IMR-90 (cell line): ENCODE measurements at regions not wholly inside any gene's neighbourhood (a gene's known extent, or its start where the extent isn't known, plus 50 kb on each side); places are given as distances from the start of the nearest gene placed in this dataset.

Experiments used
- ATAC-seq: fragments of 200-7000 bp; cut with Tn5 transposase; 2 replicates; pipeline ENCODE4 v1.9.1; 2020; ENCODE audit warnings: low read depth, mild to moderate bottlenecking, moderate library complexity
- BruUV-seq: library from RNA; stranded (reverse); fragments of 400-500 nt; replicated peaks from 2 replicates; lab custom pipeline; 2021; lab: Mats Ljungman, UMichigan
- CTCF ChIA-PET: fragments of 300-600 bp; formaldehyde crosslinking; extraction: SDS; loops from one replicate; lab custom pipeline; 2021; ENCODE audit warnings: antibody characterized with exemption; lab: Yijun Ruan, JAX
- POLR2A ChIA-PET: fragments of 300-600 bp; sonication (Branson Sonifier 250); formaldehyde crosslinking; loops from one replicate; lab custom pipeline; 2022; ENCODE audit warnings: antibody characterized with exemption; ENCODE audit not compliant: unreplicated experiment; lab: Charles Lee
- DNase-seq: peaks from one replicate; pipeline ENCODE4 v3.0.0; 2013
- H2AFZ ChIP-seq: replicated peaks from 2 replicates; pipeline ENCODE3; 2013; ENCODE audit warnings: low read length, mild to moderate bottlenecking; ENCODE audit not compliant: poor library complexity
- H2AK5ac ChIP-seq: 2 replicates; pipeline ENCODE4 v1.6.1; 2013; ENCODE audit warnings: low read depth, low read length, inconsistent platforms
- H2AK9ac ChIP-seq: replicated peaks from 2 replicates; pipeline ENCODE3; 2013; ENCODE audit warnings: mild to moderate bottlenecking, low read depth, low read length, moderate library complexity; ENCODE audit not compliant: poor library complexity
- H2BK120ac ChIP-seq: 2 replicates; pipeline ENCODE4 v1.6.1; 2013; ENCODE audit warnings: low read depth, low read length, inconsistent platforms
- H2BK15ac ChIP-seq: 3 replicates; pipeline ENCODE4 v1.6.1; 2013; ENCODE audit warnings: low read depth, low read length, inconsistent platforms
- H2BK20ac ChIP-seq: 2 replicates; pipeline ENCODE4 v1.6.1; 2013; ENCODE audit warnings: low read depth, mild to moderate bottlenecking, inconsistent platforms, low read length, moderate library complexity
- H2BK5ac ChIP-seq: 2 replicates; pipeline ENCODE4 v1.6.1; 2013; ENCODE audit warnings: mild to moderate bottlenecking, low read depth, low read length, inconsistent platforms; ENCODE audit not compliant: poor library complexity, severe bottlenecking
- H3K14ac ChIP-seq: replicated peaks from 2 replicates; pipeline ENCODE4 v1.6.1; 2013; ENCODE audit warnings: low read depth, low read length, inconsistent platforms
- H3K18ac ChIP-seq: 2 replicates; pipeline ENCODE4 v1.6.1; 2013; ENCODE audit warnings: low read depth, low read length, control low read depth
- H3K23ac ChIP-seq: 2 replicates; pipeline ENCODE4 v1.6.1; 2013; ENCODE audit warnings: low read depth, low read length, inconsistent platforms
- H3K27ac ChIP-seq: 2 replicates; pipeline ENCODE4 v1.5.1; 2013; ENCODE audit warnings: mild to moderate bottlenecking, control low read depth, low read length; ENCODE audit not compliant: insufficient read depth
- H3K27me3 ChIP-seq: 2 replicates; pipeline ENCODE4 v1.6.1; 2013; ENCODE audit warnings: low read length; ENCODE audit not compliant: control insufficient read depth, insufficient read depth
- H3K36me3 ChIP-seq: 2 replicates; pipeline ENCODE4 v1.6.1; 2013; ENCODE audit warnings: low read length, mixed read lengths; ENCODE audit not compliant: control insufficient read depth, insufficient read depth
- H3K4ac ChIP-seq: 2 replicates; pipeline ENCODE4 v1.6.1; 2013; ENCODE audit warnings: low read depth, low read length, inconsistent platforms
- H3K4me1 ChIP-seq: 2 replicates; pipeline ENCODE4 v1.6.1; 2013; ENCODE audit warnings: low read length, mixed read lengths; ENCODE audit not compliant: control insufficient read depth, insufficient read depth
- H3K4me2 ChIP-seq: 2 replicates; pipeline ENCODE4 v1.6.1; 2013; ENCODE audit warnings: low read depth, mild to moderate bottlenecking, control low read depth, low read length, moderate library complexity
- H3K4me3 ChIP-seq: 2 replicates; pipeline ENCODE4 v1.5.1; 2013; ENCODE audit warnings: low read depth, mild to moderate bottlenecking, control low read depth, low read length, moderate library complexity; ENCODE audit not compliant: insufficient read depth
- H3K56ac ChIP-seq: 2 replicates; pipeline ENCODE4 v1.6.1; 2013; ENCODE audit warnings: low read length, inconsistent platforms; ENCODE audit not compliant: insufficient read depth; ENCODE audit errors: extremely low read depth
- H3K79me1 ChIP-seq, 2 experiments: 2 replicates each; pipeline ENCODE4 v1.6.1; 2013; ENCODE audit warnings: low read length in 2 of 2, inconsistent platforms in 1 of 2, low read depth in 1 of 2
- H3K9ac ChIP-seq: 2 replicates; pipeline ENCODE4 v1.6.1; 2013; ENCODE audit warnings: low read depth, low read length, control low read depth
- H3K9me1 ChIP-seq: 2 replicates; pipeline ENCODE4 v1.6.1; 2013; ENCODE audit warnings: low read length, inconsistent platforms; ENCODE audit not compliant: insufficient read depth
- H3K9me3 ChIP-seq: 2 replicates; pipeline ENCODE4 v1.6.1; 2013; ENCODE audit warnings: low read length; ENCODE audit not compliant: control insufficient read depth, insufficient read depth
- H4K20me1 ChIP-seq: 2 replicates; pipeline ENCODE4 v1.6.1; 2013; ENCODE audit warnings: low read length, inconsistent platforms; ENCODE audit not compliant: insufficient read depth
- H4K5ac ChIP-seq: 2 replicates; pipeline ENCODE4 v1.6.1; 2013; ENCODE audit warnings: mild to moderate bottlenecking, low read depth, low read length, control low read depth
- H4K8ac ChIP-seq, 2 experiments: 2 replicates each; pipeline ENCODE4 v1.6.1; 2013; ENCODE audit warnings: low read depth in 2 of 2, low read length in 2 of 2, control low read depth in 1 of 2, inconsistent platforms in 1 of 2
- H4K91ac ChIP-seq: 2 replicates; pipeline ENCODE4 v1.6.1; 2013; ENCODE audit warnings: low read depth, low read length, inconsistent platforms; ENCODE audit not compliant: insufficient read depth
- CEBPB ChIP-seq: IDR thresholded peaks from 2 replicates; pipeline ENCODE4 v1.6.1; 2012; ENCODE audit warnings: low read depth, low read length, improper control_type of control experiment
- RCOR1 ChIP-seq: IDR thresholded peaks from 2 replicates; pipeline ENCODE4 v1.6.1; 2012; ENCODE audit warnings: mild to moderate bottlenecking, low read length, improper control_type of control experiment; ENCODE audit not compliant: insufficient replicate concordance
- WGBS, 2 experiments: methylation state at CpG; one replicate each; pipeline versions ENCODE4 v1.1.5 to v1.1.7; 2013; ENCODE audit warnings: missing lambda C conversion rate in 2 of 2; ENCODE audit not compliant: insufficient read length in 1 of 2; ENCODE audit errors: extremely low coverage in 2 of 2; 5-methylcytosine and 5-hydroxymethylcytosine counted together
- dilution Hi-C: fragments of 300-500 bp; cut with HindIII; formaldehyde crosslinking; loops from one replicate; pipeline ENCODE4 v1.14.3; 2018; ENCODE audit warnings: low sequenced_read_pairs; ENCODE audit not compliant: unreplicated experiment
- in situ Hi-C: fragments of 300-500 bp; cut with MboI; formaldehyde crosslinking; loops from 3 replicates; pipeline ENCODE4 v1.14.3; 2019; ENCODE audit warnings: low sequenced_read_pairs, inconsistent platforms, mixed read lengths
- intact Hi-C: fragments of 100-400 bp; cut with micrococcal nuclease; formaldehyde crosslinking; loops from 2 replicates; pipeline ENCODE4 v1.10.0; 2022

GRCh38 chr5:99061711-99062110 lies 132.9 kb upstream of the CHD1 start:
- TF ChIP-seq RCOR1 (peak; percentile 20), CEBPB (no peak)

More at GRCh38 chr5:99061711-99062110, 132.9 kb upstream of the CHD1 start:
- no CpG with 5 or more reads among the region's 2 CpGs for WGBS, 2 experiments
- in situ Hi-C loops = no loop called here
- ChIA-PET POLR2A (no interaction called here), CTCF (interaction anchor here (0.9 to 1.8 kb wide), 6 partner anchors 10 to 159 kb away, joined by 3 to 6 read pairs (median 3); no protein-coding TSS in a partner anchor)
- Histone ChIP-seq H3K14ac (peak overlapping the region; percentile 48; the same call in 1 of the 2 replicates), H3K9me3 (no peaks in the 10 kb centered on the region), H2BK15ac (0 out of 3 replicates have a peak overlapping the region, but pooled peaks have one; percentile 17), H3K4me3 (no peak overlapping the region; the same call in 1 of the 2 replicates), H3K9ac (0 out of 2 replicates have a peak overlapping the region, but pooled peaks have one; percentile 37), H3K23ac (no peak overlapping the region; the same call in 1 of the 2 replicates), H2BK5ac (peak overlapping the region; percentile 80), H4K8ac (peak overlapping the region; percentile 57 to 58; a peak in 3 of 4 replicates), H4K91ac (no peak overlapping the region), H3K4ac (peak overlapping the region; percentile 62; the same call in 1 of the 2 replicates), H3K4me1 (peaks cover 7% of the 10 kb centered on the region), H3K18ac (peak overlapping the region; percentile 1; the same call in 1 of the 2 replicates), H3K56ac (no peak overlapping the region), H4K5ac (no peak overlapping the region), H3K79me1 (no peaks in the 10 kb centered on the region), H3K27me3 (no peaks in the 10 kb centered on the region; the same call in 1 of the 2 replicates), H4K20me1 (no peaks in the 10 kb centered on the region), H3K9me1 (peaks cover 6% of the 10 kb centered on the region; the same call in 1 of the 2 replicates), H2AK5ac (no peak overlapping the region), H3K27ac (peak overlapping the region; percentile 41; the same call in 1 of the 2 replicates), H2AFZ (peak overlapping the region; percentile 45), H2AK9ac (no peak overlapping the region), H3K36me3 (no peaks in the 10 kb centered on the region), H3K4me2 (peak overlapping the region; percentile 66), H2BK20ac (peak overlapping the region; percentile 57; the same call in 1 of the 2 replicates), H2BK120ac (peak overlapping the region; percentile 50)
- ATAC-seq (peak; percentile 86), DNase-seq (peak; percentile 72)
- dilution Hi-C loops = no loop called here
- BruUV-seq = no TSS peak
- intact Hi-C loops = loop anchor here (2.0 kb wide), 1 partner anchor 29 kb away; no protein-coding TSS in a partner anchor
